Endothelial cell (in vitro differentiated cells): ENCODE measurements at regions not wholly inside any gene's neighbourhood (a gene's known extent, or its start where the extent isn't known, plus 50 kb on each side); places are given as distances from the start of the nearest gene placed in this dataset.
"Not testable (repeated sequence)": the region's sequence is repeated elsewhere in the genome, so short reads cannot be mapped to it uniquely, and the experiment has no call there.

Experiments used
- DNase-seq: peaks from one replicate; pipeline ENCODE4 v3.0.0; 2021; ENCODE audit warnings: low spot score
- H3K27ac Mint-ChIP-seq: one replicate; pipeline ENCODE4 v1.8.0; 2021; ENCODE audit warnings: mixed read lengths, inconsistent platforms; ENCODE audit not compliant: unreplicated experiment
- H3K27me3 Mint-ChIP-seq: one replicate; pipeline ENCODE4 v1.8.0; 2021; ENCODE audit warnings: mild to moderate bottlenecking, moderate library complexity, mixed read lengths, inconsistent platforms; ENCODE audit not compliant: unreplicated experiment
- H3K36me3 Mint-ChIP-seq: one replicate; pipeline ENCODE4 v1.8.0; 2021; ENCODE audit warnings: mild to moderate bottlenecking, low read depth, mixed read lengths, inconsistent platforms; ENCODE audit not compliant: unreplicated experiment
- H3K4me1 Mint-ChIP-seq: one replicate; pipeline ENCODE4 v1.8.0; 2021; ENCODE audit warnings: mild to moderate bottlenecking, mixed read lengths, inconsistent platforms; ENCODE audit not compliant: unreplicated experiment
- H3K4me3 Mint-ChIP-seq: one replicate; pipeline ENCODE4 v1.8.0; 2021; ENCODE audit warnings: mild to moderate bottlenecking, mixed read lengths, inconsistent platforms; ENCODE audit not compliant: unreplicated experiment
- H3K9me3 Mint-ChIP-seq: one replicate; pipeline ENCODE4 v1.8.0; 2021; ENCODE audit warnings: mixed read lengths, inconsistent platforms; ENCODE audit not compliant: unreplicated experiment
- TF ChIP-seq, protein P1 (sequence below): fragments of 200-600 bp; sonication (generic); IDR thresholded peaks from one replicate; pipeline ENCODE4 v1.5.0; 2021; ENCODE audit warnings: antibody characterized with exemption; ENCODE audit not compliant: unreplicated experiment

DNA sequence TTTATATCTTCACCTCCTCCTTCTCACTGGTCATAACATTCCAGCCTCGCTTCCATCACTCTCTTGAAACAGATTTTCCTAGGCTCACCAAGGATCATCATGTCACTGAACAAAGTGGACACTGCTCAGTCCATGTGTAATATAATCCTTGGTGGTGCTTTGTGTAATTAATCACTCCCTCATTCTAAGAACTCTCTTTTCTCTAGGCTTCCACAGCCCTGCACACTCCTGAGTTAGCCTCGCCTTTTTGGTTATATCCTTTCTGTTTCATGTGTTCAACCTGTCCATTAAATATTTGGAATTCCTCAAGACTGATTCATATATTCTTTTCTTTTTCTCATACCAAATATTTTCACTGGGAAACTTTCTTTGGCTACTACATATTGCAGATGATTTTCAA is 440.8 kb downstream of the PYDC2 start:
- DNase-seq: no peak
- H3K9me3 Mint-ChIP-seq: no peaks in the 10 kb centered on the region
- no peaks in the 10 kb centered on the region for H3K27me3 Mint-ChIP-seq
- H3K27ac Mint-ChIP-seq: no peak overlapping the region
- no peak overlapping the region for H3K4me3 Mint-ChIP-seq
- no peaks in the 10 kb centered on the region for H3K36me3 Mint-ChIP-seq
- TF ChIP-seq, protein P1, sequence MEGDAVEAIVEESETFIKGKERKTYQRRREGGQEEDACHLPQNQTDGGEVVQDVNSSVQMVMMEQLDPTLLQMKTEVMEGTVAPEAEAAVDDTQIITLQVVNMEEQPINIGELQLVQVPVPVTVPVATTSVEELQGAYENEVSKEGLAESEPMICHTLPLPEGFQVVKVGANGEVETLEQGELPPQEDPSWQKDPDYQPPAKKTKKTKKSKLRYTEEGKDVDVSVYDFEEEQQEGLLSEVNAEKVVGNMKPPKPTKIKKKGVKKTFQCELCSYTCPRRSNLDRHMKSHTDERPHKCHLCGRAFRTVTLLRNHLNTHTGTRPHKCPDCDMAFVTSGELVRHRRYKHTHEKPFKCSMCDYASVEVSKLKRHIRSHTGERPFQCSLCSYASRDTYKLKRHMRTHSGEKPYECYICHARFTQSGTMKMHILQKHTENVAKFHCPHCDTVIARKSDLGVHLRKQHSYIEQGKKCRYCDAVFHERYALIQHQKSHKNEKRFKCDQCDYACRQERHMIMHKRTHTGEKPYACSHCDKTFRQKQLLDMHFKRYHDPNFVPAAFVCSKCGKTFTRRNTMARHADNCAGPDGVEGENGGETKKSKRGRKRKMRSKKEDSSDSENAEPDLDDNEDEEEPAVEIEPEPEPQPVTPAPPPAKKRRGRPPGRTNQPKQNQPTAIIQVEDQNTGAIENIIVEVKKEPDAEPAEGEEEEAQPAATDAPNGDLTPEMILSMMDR: no peak
- H3K4me1 Mint-ChIP-seq: no peaks in the 10 kb centered on the region

DNA sequence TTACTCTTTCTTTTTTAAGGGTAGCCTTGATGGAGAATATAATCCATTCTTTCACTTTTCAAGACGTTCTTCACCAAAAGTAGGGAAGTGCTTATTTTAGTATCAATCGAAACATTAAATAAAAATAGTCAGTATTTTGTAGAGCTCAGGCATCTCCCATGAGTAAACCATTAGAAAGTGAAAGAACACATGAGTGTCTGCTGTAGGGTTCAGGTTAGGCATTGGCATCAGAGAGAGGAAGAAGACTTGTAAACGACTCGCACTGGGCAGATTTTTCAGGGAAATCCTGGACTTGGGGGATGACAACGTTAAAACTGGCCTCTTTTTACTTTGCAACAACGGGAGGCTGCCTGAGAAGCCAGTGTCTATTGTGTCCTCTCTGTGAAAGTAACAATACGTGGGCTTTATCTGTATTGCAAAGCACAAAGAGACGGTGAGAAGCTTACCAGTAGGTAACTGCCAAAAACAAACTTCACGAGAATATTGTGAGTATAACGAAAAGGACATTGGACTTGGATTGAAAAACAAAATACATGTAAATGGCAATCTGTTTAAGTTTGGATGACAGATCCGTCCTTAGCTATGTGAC is 451.7 kb downstream of the PYDC2 start:
- H3K4me3 Mint-ChIP-seq: no peak overlapping the region
- no peaks in the 10 kb centered on the region for H3K27me3 Mint-ChIP-seq
- DNase-seq: no peak
- no peaks in the 10 kb centered on the region for H3K36me3 Mint-ChIP-seq
- TF ChIP-seq, protein P1: no peak
- H3K4me1 Mint-ChIP-seq: no peaks in the 10 kb centered on the region
- no peak overlapping the region for H3K27ac Mint-ChIP-seq
- no peaks in the 10 kb centered on the region for H3K9me3 Mint-ChIP-seq

DNA sequence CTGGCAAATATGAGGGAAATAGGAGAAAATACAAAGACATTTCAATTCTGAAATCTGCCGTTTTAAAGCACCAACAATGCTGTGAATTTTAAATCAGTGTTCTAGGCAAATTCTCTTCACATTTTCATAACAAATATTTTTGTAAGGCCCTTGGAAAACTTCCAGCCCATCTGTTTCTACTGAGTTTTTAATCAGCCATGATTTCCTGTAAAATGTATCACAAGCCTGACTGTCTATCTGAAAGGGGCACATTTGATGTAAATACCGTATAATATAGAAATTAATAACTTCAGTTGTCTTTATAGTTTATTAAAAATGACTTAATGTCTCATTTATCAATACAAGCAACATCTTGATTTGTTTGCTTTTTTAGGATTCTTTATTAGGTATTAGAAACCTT is 454.7 kb downstream of the PYDC2 start:
- Mint-ChIP-seq H3K4me1 (no peaks in the 10 kb centered on the region), H3K36me3 (no peaks in the 10 kb centered on the region), H3K27ac (no peak overlapping the region), H3K4me3 (no peak overlapping the region), H3K9me3 (no peaks in the 10 kb centered on the region), H3K27me3 (no peaks in the 10 kb centered on the region)
- TF ChIP-seq, protein P1: no peak
- DNase-seq: no peak

DNA sequence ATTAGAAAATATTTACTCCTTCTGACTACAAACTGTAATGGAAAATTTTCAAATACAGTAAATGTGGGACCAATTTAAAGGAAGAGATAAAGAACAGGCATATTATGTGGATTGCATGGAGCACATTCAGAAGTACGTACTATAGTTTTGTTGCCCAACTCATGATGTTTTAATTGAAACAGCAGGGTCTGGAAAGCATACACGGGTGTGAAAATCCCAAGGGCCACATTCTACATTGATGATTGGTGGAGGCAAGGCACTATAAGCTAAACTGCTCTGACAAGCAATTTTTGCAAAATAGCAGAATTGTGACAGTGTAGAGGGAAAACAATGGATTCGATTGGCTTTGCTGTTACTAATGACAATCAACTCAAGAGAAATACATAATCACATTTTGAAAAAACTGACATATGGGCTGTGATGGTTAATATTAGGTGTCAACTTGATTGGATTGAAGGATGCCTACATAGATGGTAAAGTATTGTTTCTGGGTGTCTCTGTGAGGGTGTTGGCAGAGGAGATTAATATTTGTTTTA is 458.6 kb downstream of the PYDC2 start:
- Mint-ChIP-seq H3K9me3 (no peaks in the 10 kb centered on the region), H3K36me3 (no peaks in the 10 kb centered on the region), H3K27ac (no peak overlapping the region), H3K4me3 (no peak overlapping the region), H3K4me1 (no peaks in the 10 kb centered on the region), H3K27me3 (no peaks in the 10 kb centered on the region)
- DNase-seq: no peak
- TF ChIP-seq, protein P1: no peak

DNA sequence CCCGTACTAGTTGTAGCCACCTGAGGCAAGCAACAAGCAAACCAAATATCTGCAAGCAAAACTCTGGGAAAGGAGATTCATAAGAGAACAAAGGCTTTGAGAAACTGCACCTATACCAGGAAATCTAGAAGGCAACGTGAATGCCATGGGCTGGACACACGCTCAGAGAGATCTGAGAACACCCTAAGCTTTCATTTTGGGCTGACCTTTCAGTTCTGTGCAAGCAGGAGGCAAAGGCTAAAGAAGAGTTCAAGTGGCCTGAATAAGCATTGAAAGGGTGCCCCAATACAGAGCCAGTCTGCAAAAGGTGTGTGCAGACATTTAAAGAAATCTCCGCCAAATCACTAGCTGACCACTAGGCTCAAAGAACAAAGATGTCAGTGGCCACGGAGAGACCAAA is 461.6 kb downstream of the PYDC2 start:
- peaks cover 12% of the 10 kb centered on the region for H3K4me1 Mint-ChIP-seq
- H3K36me3 Mint-ChIP-seq: no peaks in the 10 kb centered on the region
- TF ChIP-seq, protein P1: no peak
- H3K27ac Mint-ChIP-seq: no peak overlapping the region
- no peak overlapping the region for H3K4me3 Mint-ChIP-seq
- no peak for DNase-seq
- peaks cover 2% of the 10 kb centered on the region for H3K27me3 Mint-ChIP-seq
- H3K9me3 Mint-ChIP-seq: no peaks in the 10 kb centered on the region

DNA sequence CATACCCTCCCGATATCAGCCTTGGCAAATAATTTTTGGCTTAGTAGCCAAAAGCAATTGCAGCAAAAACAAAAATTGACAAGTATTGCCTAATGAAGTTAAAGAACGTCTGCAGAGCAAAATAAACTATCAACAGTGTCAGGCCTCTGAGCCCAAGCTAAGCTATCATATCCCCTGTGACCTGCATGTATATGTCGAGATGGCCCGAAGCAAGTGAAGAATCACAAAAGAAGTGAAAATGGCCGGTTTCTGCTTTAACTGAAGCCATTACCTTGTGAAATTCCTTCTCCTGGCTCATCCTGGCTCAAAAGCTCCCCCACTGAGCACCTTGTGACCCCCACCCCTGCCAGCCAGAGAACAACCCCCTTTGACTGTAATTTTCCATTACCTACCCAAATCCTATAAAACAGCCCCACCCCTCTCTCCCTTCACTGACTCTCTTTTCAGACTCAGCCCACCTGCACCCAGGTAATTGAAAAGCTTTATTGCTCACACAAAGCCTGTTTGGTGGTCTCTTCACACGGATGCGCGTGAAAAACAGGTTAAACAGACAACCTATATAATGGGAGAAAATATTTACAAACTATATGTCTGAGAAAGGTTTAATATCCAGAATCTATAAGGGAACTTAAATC is 466.3 kb downstream of the PYDC2 start:
- H3K4me3 Mint-ChIP-seq: peak overlapping the region; percentile 11
- H3K27me3 Mint-ChIP-seq, H3K27ac Mint-ChIP-seq, H3K36me3 Mint-ChIP-seq, H3K9me3 Mint-ChIP-seq, DNase-seq: not testable (repeated sequence)
- H3K4me1 Mint-ChIP-seq: peaks cover 16% of the 10 kb centered on the region

DNA sequence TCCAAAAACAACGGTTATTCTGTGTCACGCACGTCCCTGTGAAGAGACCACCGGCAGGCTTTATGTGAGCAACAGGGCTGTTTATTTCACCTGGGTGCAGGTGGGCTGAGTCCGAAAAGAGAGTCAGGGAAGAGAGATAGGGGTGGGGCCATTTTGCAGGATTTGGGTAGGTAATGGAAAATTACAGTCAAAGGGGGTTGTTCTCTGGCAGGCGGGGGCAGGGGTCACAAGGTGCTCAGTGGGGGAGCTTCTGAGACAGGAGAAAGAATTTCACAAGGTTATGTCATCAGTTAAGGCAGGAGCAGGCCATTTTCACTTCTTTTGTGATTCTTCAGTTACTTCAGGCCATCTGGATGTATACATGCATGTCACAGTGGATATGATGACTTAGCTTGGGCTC is 467.0 kb downstream of the PYDC2 start:
- not testable (repeated sequence) for DNase-seq, H3K27ac Mint-ChIP-seq, H3K36me3 Mint-ChIP-seq, H3K9me3 Mint-ChIP-seq, H3K27me3 Mint-ChIP-seq, H3K4me3 Mint-ChIP-seq
- H3K4me1 Mint-ChIP-seq: peaks cover 16% of the 10 kb centered on the region
